ENCODE measurements at regions not wholly inside any gene's neighbourhood (a gene's known extent, or its start where the extent isn't known, plus 50 kb on each side); places are given as distances from the start of the nearest gene placed in this dataset.

- no peak for TF ChIP-seq CTCF (conservative IDR thresholded peaks at IDR 0.05; ENCODE audit: low read depth, low read length)
- TF ChIP-seq EZH2 (IDR thresholded peaks at IDR 0.05; ENCODE audit: borderline replicate concordance, low read depth, low read length, poor library complexity, severe bottlenecking): no peak
- no peak for DNase-seq (ENCODE audit: low spot score)
- ChIA-PET POLR2A (ENCODE audit: low non-redundant PET) (no interaction called here), CTCF (no interaction called here)
- H3K27me3 ChIP-seq (replicated peaks; ENCODE audit: insufficient read depth, low read depth, low read length, poor library complexity): no peaks in the 10 kb centered on the region
- H3K4me3 ChIP-seq (ENCODE audit: low read depth, low read length, poor library complexity, severe bottlenecking): no peak overlapping the region
- H3K4me1 ChIP-seq (ENCODE audit: insufficient read depth, low read length, poor library complexity, severe bottlenecking): no peaks in the 10 kb centered on the region
- H3K36me3 ChIP-seq (ENCODE audit: insufficient read depth, low read length, poor library complexity, severe bottlenecking): no peaks in the 10 kb centered on the region
- intact Hi-C loops (cut with micrococcal nuclease; ENCODE audit: unreplicated experiment): no loop called here
- H3K27ac ChIP-seq (ENCODE audit: low read depth, low read length, poor library complexity, severe bottlenecking): no peak overlapping the region
- no peaks in the 10 kb centered on the region for H3K9me3 ChIP-seq (ENCODE audit: low read depth, low read length, poor library complexity, severe bottlenecking)
- no TSS peak for BruUV-seq (replicated peaks)
Observed at GRCh38 chr2:160726046-160726445, 232.4 kb upstream of the RBMS1 start.

- Histone ChIP-seq H3K27ac (ENCODE audit: low read depth, low read length, poor library complexity, severe bottlenecking) (no peak overlapping the region), H3K4me1 (ENCODE audit: insufficient read depth, low read length, poor library complexity, severe bottlenecking) (no peaks in the 10 kb centered on the region), H3K27me3 (replicated peaks; ENCODE audit: insufficient read depth, low read depth, low read length, poor library complexity) (no peaks in the 10 kb centered on the region), H3K36me3 (ENCODE audit: insufficient read depth, low read length, poor library complexity, severe bottlenecking) (no peaks in the 10 kb centered on the region), H3K9me3 (ENCODE audit: low read depth, low read length, poor library complexity, severe bottlenecking) (no peaks in the 10 kb centered on the region), H3K4me3 (ENCODE audit: low read depth, low read length, poor library complexity, severe bottlenecking) (no peak overlapping the region)
- no TSS peak for BruUV-seq (replicated peaks)
- intact Hi-C loops (cut with micrococcal nuclease; ENCODE audit: unreplicated experiment): no loop called here
- CTCF ChIA-PET: no interaction called here
- no peak for TF ChIP-seq CTCF (conservative IDR thresholded peaks at IDR 0.05; ENCODE audit: low read depth, low read length)
- TF ChIP-seq EZH2 (IDR thresholded peaks at IDR 0.05; ENCODE audit: borderline replicate concordance, low read depth, low read length, poor library complexity, severe bottlenecking): no peak
- DNase-seq (ENCODE audit: low spot score): no peak
- POLR2A ChIA-PET (ENCODE audit: low non-redundant PET): interaction anchor here (0.7 kb wide), 1 partner anchor 1440 kb away, joined by 3 read pairs; no protein-coding TSS in a partner anchor
Observed at GRCh38 chr2:160730296-160730995, 236.8 kb upstream of the RBMS1 start.

- no peak overlapping the region for H3K27ac ChIP-seq (ENCODE audit: low read depth, low read length, poor library complexity, severe bottlenecking)
- H3K9me3 ChIP-seq (ENCODE audit: low read depth, low read length, poor library complexity, severe bottlenecking): no peaks in the 10 kb centered on the region
- intact Hi-C loops (cut with micrococcal nuclease; ENCODE audit: unreplicated experiment): no loop called here
- no peak overlapping the region for H3K4me3 ChIP-seq (ENCODE audit: low read depth, low read length, poor library complexity, severe bottlenecking)
- TF ChIP-seq CTCF (conservative IDR thresholded peaks at IDR 0.05; ENCODE audit: low read depth, low read length) (no peak), EZH2 (IDR thresholded peaks at IDR 0.05; ENCODE audit: borderline replicate concordance, low read depth, low read length, poor library complexity, severe bottlenecking) (no peak)
- peaks cover 3% of the 10 kb centered on the region for H3K4me1 ChIP-seq (ENCODE audit: insufficient read depth, low read length, poor library complexity, severe bottlenecking)
- no peak for DNase-seq (ENCODE audit: low spot score)
- no peaks in the 10 kb centered on the region for H3K27me3 ChIP-seq (replicated peaks; ENCODE audit: insufficient read depth, low read depth, low read length, poor library complexity)
- no TSS peak for BruUV-seq (replicated peaks)
- no peaks in the 10 kb centered on the region for H3K36me3 ChIP-seq (ENCODE audit: insufficient read depth, low read length, poor library complexity, severe bottlenecking)
- ChIA-PET CTCF (no interaction called here), POLR2A (ENCODE audit: low non-redundant PET) (no interaction called here)
Observed at GRCh38 chr2:160731415-160731814, 237.8 kb upstream of the RBMS1 start.
